HEK293 (cell line): ENCODE measurements at regions not wholly inside any gene's neighbourhood (a gene's known extent, or its start where the extent isn't known, plus 50 kb on each side); places are given as distances from the start of the nearest gene placed in this dataset.

ENCODE experiments used
- CTCF ChIA-PET: fragments of 350-600 bp; formaldehyde crosslinking; extraction: SDS; loops from one replicate; lab custom pipeline; 2021; ENCODE audit warnings: antibody characterized with exemption; lab: Yijun Ruan, JAX
- POLR2A ChIA-PET: fragments of 300-600 bp; formaldehyde crosslinking; extraction: SDS; loops from one replicate; lab custom pipeline; 2020; ENCODE audit warnings: antibody characterized with exemption, inconsistent platforms; lab: Yijun Ruan, JAX
- H3K27ac ChIP-seq: fragments of 200-500 bp; sonication (Bioruptor generic); 2 replicates; pipeline ENCODE4 v1.5.1; 2014; ENCODE audit warnings: low read depth, low read length, control low read depth, inconsistent platforms; ENCODE audit errors: extremely low read depth
- H3K36me3 ChIP-seq, 2 experiments: fragments of 200-500 bp in 1 of 2; sonication (Bioruptor generic) in 1 of 2; 1 replicate in 1 of 2; 2 replicates in 1 of 2; pipeline ENCODE4 v1.5.1; 2014 to 2017; ENCODE audit warnings: inconsistent platforms in 2 of 2, low read length in 2 of 2; ENCODE audit not compliant: control insufficient read depth in 2 of 2, insufficient read depth in 1 of 2
- H3K4me1 ChIP-seq: fragments of 200-500 bp; sonication (Bioruptor generic); 2 replicates; pipeline ENCODE4 v1.5.1; 2014; ENCODE audit warnings: mild to moderate bottlenecking, low read length, inconsistent platforms; ENCODE audit not compliant: control insufficient read depth, insufficient read depth
- H3K4me3 ChIP-seq: 2 replicates; pipeline ENCODE4 v1.5.1; 2011; ENCODE audit warnings: low read depth, mild to moderate bottlenecking, control low read depth, low read length, moderate library complexity
- H3K9me3 ChIP-seq: fragments of 200-500 bp; sonication (Bioruptor generic); 2 replicates; pipeline ENCODE4 v1.5.1; 2014; ENCODE audit warnings: low read depth, low read length, inconsistent platforms; ENCODE audit not compliant: control insufficient read depth, insufficient read depth
- YY1 ChIP-seq: fragments of 450-650 bp; formaldehyde crosslinking; IDR thresholded peaks from 2 replicates; pipeline ENCODE4 v1.5.1; 2018; ENCODE audit warnings: missing biosample characterization, missing genetic modification characterization
- YY2 ChIP-seq: fragments of 450-650 bp; formaldehyde crosslinking; IDR thresholded peaks from 2 replicates; pipeline ENCODE4 v1.5.1; 2016; ENCODE audit warnings: missing biosample characterization, missing genetic modification characterization
- ZBTB17 ChIP-seq: fragments of 450-650 bp; formaldehyde crosslinking; IDR thresholded peaks from 2 replicates; pipeline ENCODE4 v1.5.1; 2016; ENCODE audit warnings: missing biosample characterization, missing genetic modification characterization
- ZNF10 ChIP-seq: fragments of 450-650 bp; formaldehyde crosslinking; IDR thresholded peaks from 2 replicates; pipeline ENCODE4 v1.5.1; 2017; ENCODE audit warnings: missing biosample characterization, missing genetic modification characterization
- ZNF112 ChIP-seq: fragments of 450-650 bp; formaldehyde crosslinking; IDR thresholded peaks from 2 replicates; pipeline ENCODE4 v1.5.0; 2017; ENCODE audit warnings: missing biosample characterization, missing genetic modification characterization
- ZNF202 ChIP-seq: fragments of 450-650 bp; formaldehyde crosslinking; IDR thresholded peaks from 2 replicates; pipeline ENCODE4 v1.5.1; 2016; ENCODE audit warnings: missing biosample characterization, missing genetic modification characterization, borderline replicate concordance
- ZNF223 ChIP-seq: fragments of 450-650 bp; formaldehyde crosslinking; IDR thresholded peaks from 2 replicates; pipeline ENCODE4 v1.5.1; 2016; ENCODE audit warnings: missing biosample characterization, missing genetic modification characterization
- ZNF266 ChIP-seq: fragments of 450-650 bp; formaldehyde crosslinking; IDR thresholded peaks from 2 replicates; pipeline ENCODE4 v1.5.1; 2016; ENCODE audit warnings: missing biosample characterization, missing genetic modification characterization, low read depth
- ZNF274 ChIP-seq, 2 experiments: fragments of 200-500 bp in 1 of 2; fragments of 450-650 bp in 1 of 2; sonication (Bioruptor generic) in 1 of 2; formaldehyde crosslinking in 1 of 2; IDR thresholded peaks; 2 replicates each; pipeline versions ENCODE4 v1.5.1 to v1.6.1; 2014 to 2016; ENCODE audit warnings: borderline replicate concordance in 1 of 2, inconsistent platforms in 1 of 2, low read length in 1 of 2, missing biosample characterization in 1 of 2, missing genetic modification characterization in 1 of 2
- ZNF292 ChIP-seq: fragments of 450-650 bp; formaldehyde crosslinking; IDR thresholded peaks from 2 replicates; pipeline ENCODE4 v1.5.1; 2016; ENCODE audit warnings: low read depth, missing biosample characterization, missing genetic modification characterization, borderline replicate concordance
- ZNF335 ChIP-seq: fragments of 450-650 bp; formaldehyde crosslinking; conservative IDR thresholded peaks from 2 replicates; pipeline ENCODE4 v1.5.1; 2016; ENCODE audit warnings: missing biosample characterization, missing genetic modification characterization
- ZNF341 ChIP-seq: fragments of 450-650 bp; formaldehyde crosslinking; IDR thresholded peaks from 2 replicates; pipeline ENCODE4; 2016; ENCODE audit warnings: low read depth, missing biosample characterization, missing genetic modification characterization
- ZNF544 ChIP-seq: fragments of 450-650 bp; formaldehyde crosslinking; IDR thresholded peaks from 2 replicates; pipeline ENCODE4 v1.5.0; 2017; ENCODE audit warnings: missing biosample characterization, missing genetic modification characterization
- ZNF561 ChIP-seq: fragments of 450-650 bp; IDR thresholded peaks from 2 replicates; pipeline ENCODE4 v1.5.1; 2018; ENCODE audit warnings: missing biosample characterization, missing genetic modification characterization, borderline replicate concordance
- ZNF624 ChIP-seq: fragments of 450-650 bp; formaldehyde crosslinking; IDR thresholded peaks from 2 replicates; pipeline ENCODE4 v1.5.1; 2017; ENCODE audit warnings: missing biosample characterization, missing genetic modification characterization
- ZNF660 ChIP-seq: fragments of 450-650 bp; IDR thresholded peaks from 2 replicates; pipeline ENCODE4 v1.5.1; 2018; ENCODE audit warnings: missing biosample characterization, mild to moderate bottlenecking, missing genetic modification characterization
- TF ChIP-seq, protein P1 (sequence below): fragments of 450-650 bp; formaldehyde crosslinking; IDR thresholded peaks from 2 replicates; pipeline ENCODE4 v1.5.1; 2016; ENCODE audit warnings: missing biosample characterization, missing genetic modification characterization
- TF ChIP-seq, protein P2 (sequence below): fragments of 450-650 bp; formaldehyde crosslinking; IDR thresholded peaks from 2 replicates; pipeline ENCODE4 v1.5.1; 2017; ENCODE audit warnings: missing biosample characterization, missing genetic modification characterization
- TF ChIP-seq, protein P3 (sequence below): fragments of 450-650 bp; formaldehyde crosslinking; IDR thresholded peaks from 2 replicates; pipeline ENCODE4; 2016; ENCODE audit warnings: missing biosample characterization, missing genetic modification characterization
- TF ChIP-seq, protein P4 (sequence below): fragments of 450-650 bp; formaldehyde crosslinking; IDR thresholded peaks from 2 replicates; pipeline ENCODE4 v1.5.1; 2016; ENCODE audit warnings: missing biosample characterization, missing genetic modification characterization
- TF ChIP-seq, protein P5 (sequence below): fragments of 450-650 bp; formaldehyde crosslinking; IDR thresholded peaks from 2 replicates; pipeline ENCODE4 v1.5.1; 2016; ENCODE audit warnings: missing biosample characterization, missing genetic modification characterization, borderline replicate concordance

DNA sequence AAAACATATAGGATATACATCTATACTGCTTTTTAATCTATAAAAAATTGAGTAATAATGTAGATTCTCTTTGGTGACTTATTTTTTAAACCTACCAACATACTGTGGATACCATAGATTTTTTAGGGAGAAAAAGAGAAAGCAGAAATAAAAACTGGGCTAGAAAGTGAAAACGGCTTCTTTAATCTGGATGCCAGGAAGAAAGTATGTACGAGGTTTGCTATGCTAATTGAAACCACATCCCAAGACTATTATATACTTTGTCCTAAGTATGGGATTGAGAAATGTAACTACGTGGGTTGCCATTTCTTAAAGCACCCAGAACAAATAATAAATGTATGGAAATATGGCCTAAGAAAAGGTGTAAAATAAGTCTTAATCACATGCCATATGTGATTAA, 129.0 kb upstream of the NFE2L3 start (continued):
- TF ChIP-seq, protein P1, sequence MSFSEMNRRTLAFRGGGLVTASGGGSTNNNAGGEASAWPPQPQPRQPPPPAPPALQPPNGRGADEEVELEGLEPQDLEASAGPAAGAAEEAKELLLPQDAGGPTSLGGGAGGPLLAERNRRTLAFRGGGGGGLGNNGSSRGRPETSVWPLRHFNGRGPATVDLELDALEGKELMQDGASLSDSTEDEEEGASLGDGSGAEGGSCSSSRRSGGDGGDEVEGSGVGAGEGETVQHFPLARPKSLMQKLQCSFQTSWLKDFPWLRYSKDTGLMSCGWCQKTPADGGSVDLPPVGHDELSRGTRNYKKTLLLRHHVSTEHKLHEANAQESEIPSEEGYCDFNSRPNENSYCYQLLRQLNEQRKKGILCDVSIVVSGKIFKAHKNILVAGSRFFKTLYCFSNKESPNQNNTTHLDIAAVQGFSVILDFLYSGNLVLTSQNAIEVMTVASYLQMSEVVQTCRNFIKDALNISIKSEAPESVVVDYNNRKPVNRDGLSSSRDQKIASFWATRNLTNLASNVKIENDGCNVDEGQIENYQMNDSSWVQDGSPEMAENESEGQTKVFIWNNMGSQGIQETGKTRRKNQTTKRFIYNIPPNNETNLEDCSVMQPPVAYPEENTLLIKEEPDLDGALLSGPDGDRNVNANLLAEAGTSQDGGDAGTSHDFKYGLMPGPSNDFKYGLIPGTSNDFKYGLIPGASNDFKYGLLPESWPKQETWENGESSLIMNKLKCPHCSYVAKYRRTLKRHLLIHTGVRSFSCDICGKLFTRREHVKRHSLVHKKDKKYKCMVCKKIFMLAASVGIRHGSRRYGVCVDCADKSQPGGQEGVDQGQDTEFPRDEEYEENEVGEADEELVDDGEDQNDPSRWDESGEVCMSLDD = no peak
- no peak for TF ChIP-seq ZNF292
- no peak for TF ChIP-seq ZNF341 (tag by site-specific recombination)

DNA sequence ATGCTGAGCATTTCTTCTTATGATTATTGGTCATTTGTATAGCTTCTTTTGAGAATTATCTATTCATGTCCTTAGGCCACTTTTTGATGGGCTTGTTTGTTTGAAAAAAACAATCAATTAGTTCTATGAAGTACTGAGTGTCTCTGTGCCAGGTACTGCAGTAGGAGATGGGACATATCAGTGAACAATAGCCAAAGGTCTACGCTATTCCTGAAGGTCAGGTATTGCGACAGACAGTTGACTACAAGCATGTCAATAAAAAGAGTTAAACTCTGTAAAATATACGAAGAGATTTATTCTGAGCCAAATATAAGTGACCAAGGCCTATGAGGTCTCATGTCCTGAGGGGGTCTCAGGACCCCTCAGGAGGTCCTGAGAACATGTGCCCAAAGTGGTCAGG, 122.1 kb upstream of the NFE2L3 start:
- CTCF ChIA-PET = interaction anchor here (1.4 kb wide), 1 partner anchor 135 kb away, joined by 3 read pairs; no protein-coding TSS in a partner anchor
- H3K9me3 ChIP-seq = no peaks in the 10 kb centered on the region
- no peaks in the 10 kb centered on the region for H3K36me3 ChIP-seq
- POLR2A ChIA-PET = no interaction called here
- H3K27ac ChIP-seq = no peak overlapping the region
- TF ChIP-seq, protein P2, sequence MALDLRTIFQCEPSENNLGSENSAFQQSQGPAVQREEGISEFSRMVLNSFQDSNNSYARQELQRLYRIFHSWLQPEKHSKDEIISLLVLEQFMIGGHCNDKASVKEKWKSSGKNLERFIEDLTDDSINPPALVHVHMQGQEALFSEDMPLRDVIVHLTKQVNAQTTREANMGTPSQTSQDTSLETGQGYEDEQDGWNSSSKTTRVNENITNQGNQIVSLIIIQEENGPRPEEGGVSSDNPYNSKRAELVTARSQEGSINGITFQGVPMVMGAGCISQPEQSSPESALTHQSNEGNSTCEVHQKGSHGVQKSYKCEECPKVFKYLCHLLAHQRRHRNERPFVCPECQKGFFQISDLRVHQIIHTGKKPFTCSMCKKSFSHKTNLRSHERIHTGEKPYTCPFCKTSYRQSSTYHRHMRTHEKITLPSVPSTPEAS (tag by site-specific recombination) = no peak
- TF ChIP-seq, protein P3, sequence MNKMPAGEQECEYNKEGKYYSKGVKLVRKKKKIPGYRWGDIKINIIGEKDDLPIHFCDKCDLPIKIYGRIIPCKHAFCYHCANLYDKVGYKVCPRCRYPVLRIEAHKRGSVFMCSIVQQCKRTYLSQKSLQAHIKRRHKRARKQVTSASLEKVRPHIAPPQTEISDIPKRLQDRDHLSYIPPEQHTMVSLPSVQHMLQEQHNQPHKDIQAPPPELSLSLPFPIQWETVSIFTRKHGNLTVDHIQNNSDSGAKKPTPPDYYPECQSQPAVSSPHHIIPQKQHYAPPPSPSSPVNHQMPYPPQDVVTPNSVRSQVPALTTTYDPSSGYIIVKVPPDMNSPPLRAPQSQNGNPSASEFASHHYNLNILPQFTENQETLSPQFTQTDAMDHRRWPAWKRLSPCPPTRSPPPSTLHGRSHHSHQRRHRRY (tag by site-specific recombination) = no peak
- no peak for TF ChIP-seq ZNF660 (tag by site-specific recombination)
- no peak for TF ChIP-seq ZNF112
- TF ChIP-seq ZNF274 (IDR thresholded peaks at IDR 0.05; ENCODE audit: low read length) = no peak
- no peak for TF ChIP-seq ZNF274 (tag by site-specific recombination; IDR thresholded peaks at IDR 0.05; ENCODE audit: borderline replicate concordance)
- H3K4me1 ChIP-seq = no peaks in the 10 kb centered on the region
- H3K4me3 ChIP-seq = no peak overlapping the region

DNA sequence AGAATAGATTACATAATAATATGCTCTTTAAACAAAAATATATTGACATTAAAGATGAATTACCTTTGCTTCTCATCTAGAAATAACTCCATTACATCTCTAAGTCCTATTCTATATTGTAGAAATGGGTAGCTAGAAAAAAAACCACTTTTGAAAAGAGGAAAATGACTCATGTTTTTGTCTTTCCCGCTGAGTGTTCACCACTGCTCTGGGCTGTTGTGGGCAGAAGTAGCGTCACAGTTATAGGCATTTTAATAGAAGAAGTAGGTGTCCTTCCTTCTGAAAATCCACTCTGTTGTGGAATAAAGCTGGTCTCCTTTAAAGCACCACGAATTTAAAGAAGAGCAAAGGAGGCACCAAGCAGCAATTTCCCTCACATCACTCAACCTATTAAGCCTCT, 117.6 kb upstream of the NFE2L3 start:
- POLR2A ChIA-PET = no interaction called here
- CTCF ChIA-PET = no interaction called here

More for the DNA sequence above, 117.6 kb upstream of the NFE2L3 start:
- Histone ChIP-seq H3K36me3 (no peaks in the 10 kb centered on the region), H3K4me3 (no peak overlapping the region), H3K27ac (no peak overlapping the region), H3K4me1 (no peaks in the 10 kb centered on the region), H3K9me3 (no peaks in the 10 kb centered on the region)
- no peak for TF ChIP-seq ZNF223 (tag by site-specific recombination)
- TF ChIP-seq, protein P4, sequence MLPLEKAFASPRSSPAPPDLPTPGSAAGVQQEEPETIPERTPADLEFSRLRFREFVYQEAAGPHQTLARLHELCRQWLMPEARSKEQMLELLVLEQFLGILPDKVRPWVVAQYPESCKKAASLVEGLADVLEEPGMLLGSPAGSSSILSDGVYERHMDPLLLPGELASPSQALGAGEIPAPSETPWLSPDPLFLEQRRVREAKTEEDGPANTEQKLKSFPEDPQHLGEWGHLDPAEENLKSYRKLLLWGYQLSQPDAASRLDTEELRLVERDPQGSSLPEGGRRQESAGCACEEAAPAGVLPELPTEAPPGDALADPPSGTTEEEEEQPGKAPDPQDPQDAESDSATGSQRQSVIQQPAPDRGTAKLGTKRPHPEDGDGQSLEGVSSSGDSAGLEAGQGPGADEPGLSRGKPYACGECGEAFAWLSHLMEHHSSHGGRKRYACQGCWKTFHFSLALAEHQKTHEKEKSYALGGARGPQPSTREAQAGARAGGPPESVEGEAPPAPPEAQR (tag by site-specific recombination) = no peak
- no peak for TF ChIP-seq YY2 (tag by site-specific recombination)
- TF ChIP-seq ZBTB17 (tag by site-specific recombination) = no peak
- TF ChIP-seq, protein P5, sequence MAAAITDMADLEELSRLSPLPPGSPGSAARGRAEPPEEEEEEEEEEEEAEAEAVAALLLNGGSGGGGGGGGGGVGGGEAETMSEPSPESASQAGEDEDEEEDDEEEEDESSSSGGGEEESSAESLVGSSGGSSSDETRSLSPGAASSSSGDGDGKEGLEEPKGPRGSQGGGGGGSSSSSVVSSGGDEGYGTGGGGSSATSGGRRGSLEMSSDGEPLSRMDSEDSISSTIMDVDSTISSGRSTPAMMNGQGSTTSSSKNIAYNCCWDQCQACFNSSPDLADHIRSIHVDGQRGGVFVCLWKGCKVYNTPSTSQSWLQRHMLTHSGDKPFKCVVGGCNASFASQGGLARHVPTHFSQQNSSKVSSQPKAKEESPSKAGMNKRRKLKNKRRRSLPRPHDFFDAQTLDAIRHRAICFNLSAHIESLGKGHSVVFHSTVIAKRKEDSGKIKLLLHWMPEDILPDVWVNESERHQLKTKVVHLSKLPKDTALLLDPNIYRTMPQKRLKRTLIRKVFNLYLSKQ = no peak
- TF ChIP-seq ZNF10 (tag by site-specific recombination) = no peak
- TF ChIP-seq ZNF561 (tag by site-specific recombination) = no peak
- TF ChIP-seq ZNF202 (tag by site-specific recombination) = no peak
- TF ChIP-seq ZNF335 (tag by site-specific recombination) = no peak
- TF ChIP-seq ZNF274 (IDR thresholded peaks at IDR 0.05; ENCODE audit: low read length) = no peak
- no peak for TF ChIP-seq ZNF274 (tag by site-specific recombination; IDR thresholded peaks at IDR 0.05; ENCODE audit: borderline replicate concordance)
- no peak for TF ChIP-seq ZNF544 (tag by site-specific recombination)
- TF ChIP-seq ZNF266 = no peak
- TF ChIP-seq YY1 (tag by site-specific recombination) = no peak
- TF ChIP-seq ZNF624 (tag by site-specific recombination) = no peak
